ENCODE measurements at regions not wholly inside any gene's neighbourhood (a gene's known extent, or its start where the extent isn't known, plus 50 kb on each side); places are given as distances from the start of the nearest gene placed in this dataset.
"Not testable (repeated sequence)": the region's sequence is repeated elsewhere in the genome, so short reads cannot be mapped to it uniquely, and the experiment has no call there.

- no peak for DNase-seq (ENCODE audit: low read depth)
These were observed 56.6 kb downstream of the SLITRK1 start for GRCh38 chr13:83825676-83826075.

GRCh38 chr13:83824560-83824959 lies 57.7 kb downstream of the SLITRK1 start:
- DNase-seq (ENCODE audit: low read depth): no peak

- DNase-seq (ENCODE audit: low read depth): no peak
These were observed 58.2 kb downstream of the SLITRK1 start for GRCh38 chr13:83824120-83824519.

- no peak for DNase-seq (ENCODE audit: low read depth)
These were observed 62.7 kb downstream of the SLITRK1 start for GRCh38 chr13:83819611-83820010.

- DNase-seq (ENCODE audit: low read depth): no peak
These were observed 63.1 kb downstream of the SLITRK1 start for GRCh38 chr13:83819156-83819555.

GRCh38 chr13:83816081-83816480 lies 66.2 kb downstream of the SLITRK1 start:
- DNase-seq (ENCODE audit: low read depth): no peak

- no peak for DNase-seq (ENCODE audit: low read depth)
These were observed 66.7 kb downstream of the SLITRK1 start for GRCh38 chr13:83815598-83815997.

GRCh38 chr13:83810136-83810535 lies 72.1 kb downstream of the SLITRK1 start:
- DNase-seq (ENCODE audit: low read depth): no peak

GRCh38 chr13:83804356-83804962 lies 77.8 kb downstream of the SLITRK1 start:
- DNase-seq (ENCODE audit: low read depth): no peak

GRCh38 chr13:83798731-83799130 lies 83.5 kb downstream of the SLITRK1 start:
- no peak for DNase-seq (ENCODE audit: low read depth)

- no peak for DNase-seq (ENCODE audit: low read depth)
These were observed 85.9 kb downstream of the SLITRK1 start for GRCh38 chr13:83796364-83796763.

GRCh38 chr13:83794583-83794982 lies 87.7 kb downstream of the SLITRK1 start:
- no peak for DNase-seq (ENCODE audit: low read depth)

GRCh38 chr13:83780227-83780626 lies 102.0 kb downstream of the SLITRK1 start:
- no peak for DNase-seq (ENCODE audit: low read depth)

GRCh38 chr13:83773961-83774360 lies 108.3 kb downstream of the SLITRK1 start:
- no peak for DNase-seq (ENCODE audit: low read depth)

- no peak for DNase-seq (ENCODE audit: low read depth)
These were observed 116.5 kb downstream of the SLITRK1 start for GRCh38 chr13:83765796-83766195.

GRCh38 chr13:83761631-83762030 lies 120.6 kb downstream of the SLITRK1 start:
- no peak for DNase-seq (ENCODE audit: low read depth)

- DNase-seq (ENCODE audit: low read depth): not testable (repeated sequence)
These were observed 127.1 kb downstream of the SLITRK1 start for GRCh38 chr13:83755210-83755609.

- no peak for DNase-seq (ENCODE audit: low read depth)
These were observed 128.2 kb downstream of the SLITRK1 start for GRCh38 chr13:83753912-83754624.

GRCh38 chr13:83752141-83752540 lies 130.1 kb downstream of the SLITRK1 start:
- DNase-seq (ENCODE audit: low read depth): no peak

GRCh38 chr13:83740622-83741021 lies 141.7 kb downstream of the SLITRK1 start:
- no peak for DNase-seq (ENCODE audit: low read depth)

- no peak for DNase-seq (ENCODE audit: low read depth)
These were observed 143.9 kb downstream of the SLITRK1 start for GRCh38 chr13:83738407-83738806.

- DNase-seq (ENCODE audit: low read depth): no peak
These were observed 149.0 kb downstream of the SLITRK1 start for GRCh38 chr13:83733293-83733692.

GRCh38 chr13:83732755-83733154 lies 149.5 kb downstream of the SLITRK1 start:
- DNase-seq (ENCODE audit: low read depth): no peak

GRCh38 chr13:83731113-83731512 lies 151.2 kb downstream of the SLITRK1 start:
- DNase-seq (ENCODE audit: low read depth): no peak
